Astrocyte (in vitro differentiated cells and primary cell): ENCODE measurements at regions not wholly inside any gene's neighbourhood (a gene's known extent, or its start where the extent isn't known, plus 50 kb on each side); places are given as distances from the start of the nearest gene placed in this dataset.
A peak's percentile ranks its signal among the peaks of the same experiment; 100 is the strongest.

Source experiments
- DNase-seq: peaks from one replicate; pipeline ENCODE4 v3.0.0-alpha.2; 2010; ENCODE audit warnings: low read depth
- FAIRE-seq: peaks from 2 replicates; lab custom pipeline; 2011; peaks lifted over from hg19 to GRCh38; lab: Jason Lieb, UNC
- H2AFZ ChIP-seq: 2 replicates; pipeline ENCODE4 v1.6.0; 2012; ENCODE audit warnings: low read depth, low read length, inconsistent platforms
- H3K27ac ChIP-seq: 2 replicates; pipeline ENCODE4 v1.5.1; 2011; ENCODE audit warnings: low read depth, low read length, inconsistent platforms
- H3K27me3 ChIP-seq: 2 replicates; pipeline ENCODE4 v1.6.0; 2011; ENCODE audit warnings: low read length, inconsistent platforms; ENCODE audit not compliant: insufficient read depth
- H3K36me3 ChIP-seq: 2 replicates; pipeline ENCODE4 v1.5.1; 2011; ENCODE audit warnings: low read length, inconsistent platforms; ENCODE audit not compliant: insufficient read depth
- H3K4me1 ChIP-seq: 2 replicates; pipeline ENCODE4 v1.5.1; 2011; ENCODE audit warnings: low read length, inconsistent platforms; ENCODE audit not compliant: insufficient read depth
- H3K4me2 ChIP-seq: 2 replicates; pipeline ENCODE4 v1.6.0; 2012; ENCODE audit warnings: low read length, inconsistent platforms
- H3K4me3 ChIP-seq: 2 replicates; pipeline ENCODE4 v1.5.1; 2011; ENCODE audit warnings: low read depth, mild to moderate bottlenecking, low read length, inconsistent platforms; ENCODE audit not compliant: insufficient read depth
- H3K79me2 ChIP-seq: 2 replicates; pipeline ENCODE4 v1.6.0; 2012; ENCODE audit warnings: mild to moderate bottlenecking, low read length, inconsistent platforms; ENCODE audit not compliant: insufficient read depth
- H3K9ac ChIP-seq: 2 replicates; pipeline ENCODE4 v1.6.0; 2012; ENCODE audit warnings: mild to moderate bottlenecking, low read length, inconsistent platforms
- H3K9me3 ChIP-seq: 2 replicates; pipeline ENCODE4 v1.5.1; 2012; ENCODE audit warnings: low read depth, mild to moderate bottlenecking, low read length, inconsistent platforms; ENCODE audit not compliant: insufficient read depth
- H4K20me1 ChIP-seq: 2 replicates; pipeline ENCODE4 v1.6.0; 2012; ENCODE audit warnings: low read length, inconsistent platforms; ENCODE audit not compliant: insufficient read depth
- H3K27ac Mint-ChIP-seq: one replicate; pipeline ENCODE4 v1.8.0; 2021; ENCODE audit warnings: mild to moderate bottlenecking, mixed read lengths; ENCODE audit not compliant: unreplicated experiment
- H3K27me3 Mint-ChIP-seq: one replicate; pipeline ENCODE4 v1.8.0; 2021; ENCODE audit warnings: low read depth, mixed read lengths; ENCODE audit not compliant: unreplicated experiment
- H3K36me3 Mint-ChIP-seq: one replicate; pipeline ENCODE4 v1.8.0; 2021; ENCODE audit warnings: low read depth, mixed read lengths; ENCODE audit not compliant: unreplicated experiment
- H3K4me1 Mint-ChIP-seq: one replicate; pipeline ENCODE4 v1.8.0; 2021; ENCODE audit warnings: low read depth, mixed read lengths; ENCODE audit not compliant: unreplicated experiment
- H3K4me3 Mint-ChIP-seq: one replicate; pipeline ENCODE4 v1.8.0; 2021; ENCODE audit warnings: mild to moderate bottlenecking, moderate library complexity, mixed read lengths; ENCODE audit not compliant: unreplicated experiment
- H3K9me3 Mint-ChIP-seq: one replicate; pipeline ENCODE4 v1.8.0; 2021; ENCODE audit warnings: mild to moderate bottlenecking, mixed read lengths; ENCODE audit not compliant: unreplicated experiment
- CTCF ChIP-seq: IDR thresholded peaks from 2 replicates; pipeline ENCODE4 v1.5.1; 2011; ENCODE audit warnings: low read depth, mild to moderate bottlenecking, inconsistent platforms, low read length, moderate library complexity; ENCODE audit not compliant: insufficient read depth
- EZH2 ChIP-seq: IDR thresholded peaks from 2 replicates; pipeline ENCODE4 v1.6.1; 2012; ENCODE audit warnings: mild to moderate bottlenecking, low read length, inconsistent platforms; ENCODE audit not compliant: insufficient read depth

GRCh38 chr5:25458628-25459027, 813.9 kb upstream of the CDH10 start:
- H3K36me3 Mint-ChIP-seq, result no peaks in the 10 kb centered on the region
- H3K4me2 ChIP-seq, result no peak overlapping the region
- peaks cover 7% of the 10 kb centered on the region for H3K4me1 Mint-ChIP-seq
- H3K4me3 Mint-ChIP-seq, result no peak overlapping the region
- FAIRE-seq, result no peak
- H3K27me3 Mint-ChIP-seq, result no peaks in the 10 kb centered on the region
- H3K9me3 Mint-ChIP-seq, result peaks cover 4% of the 10 kb centered on the region
- H3K27ac ChIP-seq, result no peak overlapping the region
- H3K9ac ChIP-seq, result no peak overlapping the region
- peak overlapping the region; percentile 14 for H3K27ac Mint-ChIP-seq
- H2AFZ ChIP-seq, result no peak overlapping the region
- no peaks in the 10 kb centered on the region for H4K20me1 ChIP-seq
- H3K4me3 ChIP-seq, result no peak overlapping the region
- H3K36me3 ChIP-seq, result no peaks in the 10 kb centered on the region
- DNase-seq, result peak; percentile 2
- H3K79me2 ChIP-seq, result no peaks in the 10 kb centered on the region
- H3K4me1 ChIP-seq, result no peaks in the 10 kb centered on the region
- no peaks in the 10 kb centered on the region for H3K9me3 ChIP-seq
- TF ChIP-seq CTCF, result no peak
- no peak for TF ChIP-seq EZH2
- no peaks in the 10 kb centered on the region for H3K27me3 ChIP-seq

DNA sequence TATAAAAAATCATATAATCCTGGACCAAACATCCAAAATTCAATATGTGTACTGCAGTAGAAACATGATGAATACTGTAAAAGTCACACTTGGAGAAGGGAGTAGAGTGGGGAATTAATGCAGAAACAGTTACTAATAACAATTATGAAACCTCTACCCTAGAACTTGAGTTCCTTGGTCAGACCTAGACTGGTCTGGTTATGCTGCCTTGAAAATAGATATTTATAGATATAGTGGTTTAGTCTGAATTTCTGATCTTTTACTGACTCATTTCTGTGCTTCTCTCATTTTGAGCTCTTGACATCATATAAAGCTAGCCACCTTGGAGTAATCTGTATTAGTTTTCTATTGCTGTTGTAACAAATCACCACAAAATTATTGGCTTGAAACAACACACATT, 808.7 kb upstream of the CDH10 start:
- H3K79me2 ChIP-seq, result no peaks in the 10 kb centered on the region
- no peak overlapping the region for H3K9ac ChIP-seq
- H3K4me3 Mint-ChIP-seq, result no peak overlapping the region
- DNase-seq (no peak), FAIRE-seq (no peak)
- TF ChIP-seq CTCF (no peak), EZH2 (no peak)
- H3K27ac Mint-ChIP-seq, result no peak overlapping the region
- no peaks in the 10 kb centered on the region for H4K20me1 ChIP-seq
- no peak overlapping the region for H3K27ac ChIP-seq
- no peak overlapping the region for H3K4me3 ChIP-seq
- no peaks in the 10 kb centered on the region for H3K36me3 Mint-ChIP-seq
- no peaks in the 10 kb centered on the region for H3K4me1 ChIP-seq
- no peaks in the 10 kb centered on the region for H3K27me3 Mint-ChIP-seq
- no peaks in the 10 kb centered on the region for H3K36me3 ChIP-seq
- H3K27me3 ChIP-seq, result no peaks in the 10 kb centered on the region
- H3K9me3 Mint-ChIP-seq, result no peaks in the 10 kb centered on the region
- no peak overlapping the region for H2AFZ ChIP-seq
- H3K4me2 ChIP-seq, result no peak overlapping the region
- no peaks in the 10 kb centered on the region for H3K9me3 ChIP-seq
- peaks cover 3% of the 10 kb centered on the region for H3K4me1 Mint-ChIP-seq

- Mint-ChIP-seq H3K9me3 (no peaks in the 10 kb centered on the region), H3K36me3 (no peaks in the 10 kb centered on the region), H3K4me1 (peaks cover 4% of the 10 kb centered on the region), H3K27ac (no peak overlapping the region), H3K4me3 (no peak overlapping the region), H3K27me3 (no peaks in the 10 kb centered on the region)
- no peak for TF ChIP-seq EZH2
- no peak for TF ChIP-seq CTCF
- Histone ChIP-seq H4K20me1 (no peaks in the 10 kb centered on the region), H3K27me3 (no peaks in the 10 kb centered on the region), H3K4me2 (no peak overlapping the region), H3K9ac (no peak overlapping the region), H3K4me1 (no peaks in the 10 kb centered on the region), H3K36me3 (no peaks in the 10 kb centered on the region), H3K79me2 (no peaks in the 10 kb centered on the region), H2AFZ (no peak overlapping the region), H3K27ac (no peak overlapping the region), H3K4me3 (no peak overlapping the region), H3K9me3 (no peaks in the 10 kb centered on the region)
- DNase-seq (no peak), FAIRE-seq (no peak)
Measured at GRCh38 chr5:25451294-25451693, 806.5 kb upstream of the CDH10 start.
